ENCODE measurements at regions not wholly inside any gene's neighbourhood (a gene's known extent, or its start where the extent isn't known, plus 50 kb on each side); places are given as distances from the start of the nearest gene placed in this dataset.

DNA sequence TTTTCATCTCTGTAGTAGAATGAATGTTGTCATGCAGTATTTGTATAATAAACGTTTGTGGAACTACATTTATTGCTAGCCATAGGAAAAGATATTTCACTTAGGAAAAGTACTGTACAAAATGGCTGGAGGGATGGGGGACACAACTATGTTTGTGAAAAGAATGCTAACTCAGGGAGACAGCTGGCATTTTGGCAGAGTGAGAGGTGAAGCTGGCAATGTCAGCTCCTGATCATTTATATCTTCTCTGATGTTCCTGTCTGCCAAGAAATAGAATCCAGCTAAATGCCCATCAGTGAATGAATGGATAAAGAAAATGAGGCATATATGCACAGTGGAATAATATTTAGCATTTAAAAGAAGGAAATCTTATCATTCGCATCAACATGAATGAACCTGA is 313.0 kb upstream of the IRAK1BP1 start:
- in situ Hi-C loops (cut with MboI), result no loop called here

DNA sequence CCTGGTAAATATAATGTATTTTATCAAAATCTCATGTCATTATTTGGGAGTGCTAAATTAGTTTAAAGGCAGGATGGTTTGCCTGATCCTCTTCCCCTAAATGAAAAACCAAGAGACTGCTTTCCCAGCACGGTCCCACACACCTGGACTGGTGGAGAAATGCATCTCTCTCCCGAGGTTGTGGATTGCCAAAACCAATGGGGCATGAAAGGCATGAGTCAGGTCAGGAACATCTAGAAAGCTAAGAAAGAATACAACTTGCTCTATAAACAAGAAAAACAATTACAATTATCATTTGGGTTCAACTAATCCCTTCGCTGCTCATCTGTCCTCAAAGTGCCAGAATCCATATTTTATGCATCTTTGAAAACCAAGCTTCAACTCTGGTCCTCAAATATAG is 308.3 kb upstream of the IRAK1BP1 start:
- Histone ChIP-seq H3K36me3 (ENCODE audit: low read depth) (no peaks in the 10 kb centered on the region), H3K27me3 (replicated peaks; ENCODE audit: insufficient read depth) (no peaks in the 10 kb centered on the region), H3F3A (ENCODE audit: insufficient read depth) (no peaks in the 10 kb centered on the region), H3K4me3 (no peak overlapping the region), H3K4me2 (ENCODE audit: unreplicated experiment) (no peak overlapping the region), H3K4me1 (ENCODE audit: insufficient read depth) (peaks cover 5% of the 10 kb centered on the region; the same call in 1 of the 2 replicates), H3K9ac (no peak overlapping the region), H3K9me3 (ENCODE audit: low read depth) (no peaks in the 10 kb centered on the region), H2AFZ (no peak overlapping the region), H3K9me2 (ENCODE audit: insufficient read depth) (no peaks in the 10 kb centered on the region), H4K20me1 (ENCODE audit: insufficient read depth) (no peaks in the 10 kb centered on the region), H3K27ac (no peak overlapping the region), H3K79me2 (ENCODE audit: insufficient read depth) (no peaks in the 10 kb centered on the region)
- WGBS, 2 experiments (ENCODE audit: low coverage in 1 of 2, low lambda C conversion rate in 2 of 2, missing lambda C conversion rate in 2 of 2), result 72 to 87% methylated on average over 3 of the region's 3 CpGs
- DNase-seq, result no peak
- in situ Hi-C loops (cut with MboI), result no loop called here
- no peak for TF ChIP-seq EZH2 (IDR thresholded peaks at IDR 0.05; ENCODE audit: insufficient read depth, poor library complexity, severe bottlenecking)
- no peak for TF ChIP-seq EZH2phosphoT487 (IDR thresholded peaks at IDR 0.05; ENCODE audit: insufficient read depth, low read depth)

More for the DNA sequence above, 313.0 kb upstream of the IRAK1BP1 start:
- Histone ChIP-seq H2AFZ (no peak overlapping the region), H3K9ac (no peak overlapping the region), H3K9me3 (ENCODE audit: low read depth) (no peaks in the 10 kb centered on the region), H3K4me1 (ENCODE audit: insufficient read depth) (no peaks in the 10 kb centered on the region), H4K20me1 (ENCODE audit: insufficient read depth) (no peaks in the 10 kb centered on the region), H3K79me2 (ENCODE audit: insufficient read depth) (no peaks in the 10 kb centered on the region), H3K4me2 (ENCODE audit: unreplicated experiment) (no peak overlapping the region), H3K27ac (no peak overlapping the region), H3K9me2 (ENCODE audit: insufficient read depth) (no peaks in the 10 kb centered on the region), H3F3A (ENCODE audit: insufficient read depth) (no peaks in the 10 kb centered on the region), H3K27me3 (replicated peaks; ENCODE audit: insufficient read depth) (no peaks in the 10 kb centered on the region), H3K36me3 (ENCODE audit: low read depth) (no peaks in the 10 kb centered on the region), H3K4me3 (no peak overlapping the region)
- no peak for TF ChIP-seq EZH2phosphoT487 (IDR thresholded peaks at IDR 0.05; ENCODE audit: insufficient read depth, low read depth)
- no peak for TF ChIP-seq EZH2 (IDR thresholded peaks at IDR 0.05; ENCODE audit: insufficient read depth, poor library complexity, severe bottlenecking)
- no peak for DNase-seq
- 69 to 79% methylated on average over 2 of the region's 2 CpGs for WGBS, 2 experiments (ENCODE audit: low coverage in 1 of 2, low lambda C conversion rate in 2 of 2, missing lambda C conversion rate in 2 of 2)

DNA sequence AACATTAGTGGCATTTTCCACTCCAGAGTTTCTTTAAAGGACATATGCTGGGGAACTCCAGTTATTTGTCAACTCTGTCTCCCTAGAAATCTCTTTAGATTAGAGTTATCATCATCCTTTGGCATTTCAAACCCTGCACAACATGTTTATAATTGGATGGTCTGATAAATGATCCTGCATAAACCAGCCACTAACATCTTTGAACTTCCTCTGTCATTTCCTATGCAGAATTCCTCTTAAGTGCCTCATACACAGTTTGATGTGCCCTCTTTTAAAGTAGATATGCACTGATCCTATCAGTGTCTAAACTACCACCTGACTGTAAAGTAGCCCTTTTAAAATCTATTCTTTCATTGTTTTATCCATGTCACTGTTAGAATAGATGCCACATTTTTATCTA is 306.3 kb upstream of the IRAK1BP1 start:
- no peaks in the 10 kb centered on the region for H3F3A ChIP-seq (ENCODE audit: insufficient read depth)
- H3K79me2 ChIP-seq (ENCODE audit: insufficient read depth), result no peaks in the 10 kb centered on the region
- H3K36me3 ChIP-seq (ENCODE audit: low read depth), result no peaks in the 10 kb centered on the region
- in situ Hi-C loops (cut with MboI), result no loop called here
- H3K9me2 ChIP-seq (ENCODE audit: insufficient read depth), result no peaks in the 10 kb centered on the region
- H3K4me2 ChIP-seq (ENCODE audit: unreplicated experiment), result no peak overlapping the region
- no peaks in the 10 kb centered on the region for H3K9me3 ChIP-seq (ENCODE audit: low read depth)
- no peaks in the 10 kb centered on the region for H4K20me1 ChIP-seq (ENCODE audit: insufficient read depth)
- no peak overlapping the region for H3K9ac ChIP-seq
- TF ChIP-seq EZH2phosphoT487 (IDR thresholded peaks at IDR 0.05; ENCODE audit: insufficient read depth, low read depth), result no peak
- TF ChIP-seq EZH2 (IDR thresholded peaks at IDR 0.05; ENCODE audit: insufficient read depth, poor library complexity, severe bottlenecking), result no peak
- H3K27me3 ChIP-seq (replicated peaks; ENCODE audit: insufficient read depth), result no peaks in the 10 kb centered on the region
- no peak for DNase-seq
- H2AFZ ChIP-seq, result no peak overlapping the region
- H3K4me1 ChIP-seq (ENCODE audit: insufficient read depth), result peaks cover 5% of the 10 kb centered on the region; the same call in 1 of the 2 replicates
- no peak overlapping the region for H3K27ac ChIP-seq
- H3K4me3 ChIP-seq, result no peak overlapping the region

DNA sequence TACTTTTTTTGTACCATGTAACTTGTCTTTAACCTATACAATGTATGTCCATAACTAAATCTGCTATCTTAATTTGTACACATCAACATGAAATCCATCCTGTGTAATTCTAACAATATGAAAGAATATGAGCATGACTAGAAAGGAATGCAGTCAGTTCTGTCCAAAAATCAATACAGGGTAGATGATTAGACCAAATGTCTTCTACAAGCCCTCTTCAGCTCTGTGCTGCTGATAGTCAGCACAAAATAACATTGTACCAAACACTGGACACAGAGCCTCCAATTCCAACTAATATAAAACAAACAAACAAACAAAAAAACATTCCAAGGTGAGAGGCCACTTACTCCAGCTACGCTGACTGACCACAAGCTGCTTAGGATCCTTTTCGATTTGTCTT is 301.4 kb upstream of the IRAK1BP1 start:
- Histone ChIP-seq H4K20me1 (ENCODE audit: insufficient read depth) (no peaks in the 10 kb centered on the region), H3K79me2 (ENCODE audit: insufficient read depth) (no peaks in the 10 kb centered on the region), H3K27ac (no peak overlapping the region), H3K9me3 (ENCODE audit: low read depth) (no peaks in the 10 kb centered on the region), H3F3A (ENCODE audit: insufficient read depth) (no peaks in the 10 kb centered on the region), H3K36me3 (ENCODE audit: low read depth) (no peaks in the 10 kb centered on the region), H3K4me2 (ENCODE audit: unreplicated experiment) (no peak overlapping the region), H3K9me2 (ENCODE audit: insufficient read depth) (no peaks in the 10 kb centered on the region), H3K4me3 (no peak overlapping the region), H3K9ac (no peak overlapping the region), H3K27me3 (replicated peaks; ENCODE audit: insufficient read depth) (no peaks in the 10 kb centered on the region), H2AFZ (no peak overlapping the region), H3K4me1 (ENCODE audit: insufficient read depth) (peaks cover 3% of the 10 kb centered on the region; the same call in 1 of the 2 replicates)
- TF ChIP-seq EZH2 (IDR thresholded peaks at IDR 0.05; ENCODE audit: insufficient read depth, poor library complexity, severe bottlenecking) (no peak), EZH2phosphoT487 (IDR thresholded peaks at IDR 0.05; ENCODE audit: insufficient read depth, low read depth) (no peak)
- DNase-seq, result no peak
- in situ Hi-C loops (cut with MboI), result no loop called here
- WGBS, 2 experiments (ENCODE audit: low coverage in 1 of 2, low lambda C conversion rate in 2 of 2, missing lambda C conversion rate in 2 of 2), result 78 to 81% methylated on average over 2 of the region's 2 CpGs

DNA sequence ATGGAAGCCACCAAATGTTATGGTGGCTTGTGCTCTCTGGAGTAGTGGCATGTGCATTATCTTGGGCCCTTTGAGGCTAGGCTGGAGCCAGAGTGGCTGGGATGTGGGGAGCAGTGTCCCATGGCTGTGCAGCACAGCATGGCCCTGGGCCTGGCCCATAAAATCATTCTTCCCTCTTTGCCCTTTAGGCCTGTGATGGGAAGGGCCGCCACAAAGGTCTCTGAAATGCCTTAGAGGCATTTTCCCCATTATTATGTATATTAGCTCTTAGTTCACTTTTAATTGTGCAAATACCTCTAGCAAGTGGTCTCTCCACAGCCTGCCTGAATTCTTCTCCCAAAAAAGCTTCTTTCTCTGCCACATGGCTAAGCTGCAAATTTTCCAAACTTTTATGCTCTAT is 297.3 kb upstream of the IRAK1BP1 start:
- H3K36me3 ChIP-seq (ENCODE audit: low read depth), result no peaks in the 10 kb centered on the region
- no peak for TF ChIP-seq EZH2phosphoT487 (IDR thresholded peaks at IDR 0.05; ENCODE audit: insufficient read depth, low read depth)
- TF ChIP-seq EZH2 (IDR thresholded peaks at IDR 0.05; ENCODE audit: insufficient read depth, poor library complexity, severe bottlenecking), result no peak
- 73 to 88% methylated on average over 1 of the region's 1 CpG for WGBS, 2 experiments (ENCODE audit: low coverage in 1 of 2, low lambda C conversion rate in 2 of 2, missing lambda C conversion rate in 2 of 2)
- no peaks in the 10 kb centered on the region for H4K20me1 ChIP-seq (ENCODE audit: insufficient read depth)
- H2AFZ ChIP-seq, result no peak overlapping the region
- no peaks in the 10 kb centered on the region; the same call in 1 of the 2 replicates for H3F3A ChIP-seq (ENCODE audit: insufficient read depth)
- H3K4me3 ChIP-seq, result no peak overlapping the region
- in situ Hi-C loops (cut with MboI), result no loop called here
- H3K79me2 ChIP-seq (ENCODE audit: insufficient read depth), result no peaks in the 10 kb centered on the region
- H3K9ac ChIP-seq, result no peak overlapping the region
- H3K9me2 ChIP-seq (ENCODE audit: insufficient read depth), result no peaks in the 10 kb centered on the region
- no peak overlapping the region for H3K4me2 ChIP-seq (ENCODE audit: unreplicated experiment)
- no peak for DNase-seq
- peaks cover 8% of the 10 kb centered on the region for H3K4me1 ChIP-seq (ENCODE audit: insufficient read depth)
- H3K27ac ChIP-seq, result no peak overlapping the region
- no peaks in the 10 kb centered on the region for H3K27me3 ChIP-seq (replicated peaks; ENCODE audit: insufficient read depth)
- H3K9me3 ChIP-seq (ENCODE audit: low read depth), result no peaks in the 10 kb centered on the region
